ENCODE measurements at regions not wholly inside any gene's neighbourhood (a gene's known extent, or its start where the extent isn't known, plus 50 kb on each side); places are given as distances from the start of the nearest gene placed in this dataset.

GRCh38 chr2:121049950-121050585 lies 234.9 kb downstream of the TFCP2L1 start:
- TF ChIP-seq CTCF (IDR thresholded peaks at IDR 0.05; ENCODE audit: low read depth, low read length), result no peak
- H3K9me3 ChIP-seq (ENCODE audit: low read depth), result no peaks in the 10 kb centered on the region
- no peaks in the 10 kb centered on the region for H3K4me1 ChIP-seq (ENCODE audit: low read depth)
- no peak overlapping the region for H3K27ac ChIP-seq
- H3K4me3 ChIP-seq, result no peak overlapping the region
- H3K27me3 ChIP-seq, result no peaks in the 10 kb centered on the region
- no peaks in the 10 kb centered on the region for H3K36me3 ChIP-seq
- DNase-seq (ENCODE audit: low read depth in 1 of 2, low spot score in 1 of 2), result peak in 1 of 2 donors; percentile 31

- H3K27ac ChIP-seq, result no peak overlapping the region
- no peak overlapping the region for H3K4me3 ChIP-seq
- no peaks in the 10 kb centered on the region for H3K36me3 ChIP-seq
- no peak for DNase-seq (ENCODE audit: low read depth in 1 of 2, low spot score in 1 of 2)
- TF ChIP-seq CTCF (IDR thresholded peaks at IDR 0.05; ENCODE audit: low read depth, low read length), result no peak
- H3K4me1 ChIP-seq (ENCODE audit: low read depth), result no peaks in the 10 kb centered on the region
- no peaks in the 10 kb centered on the region for H3K27me3 ChIP-seq
- no peaks in the 10 kb centered on the region for H3K9me3 ChIP-seq (ENCODE audit: low read depth)
These were observed 233.7 kb downstream of the TFCP2L1 start for GRCh38 chr2:121051311-121051710.

- Histone ChIP-seq H3K27me3 (no peaks in the 10 kb centered on the region), H3K4me3 (no peak overlapping the region), H3K36me3 (no peaks in the 10 kb centered on the region), H3K4me1 (ENCODE audit: low read depth) (no peaks in the 10 kb centered on the region), H3K27ac (no peak overlapping the region), H3K9me3 (ENCODE audit: low read depth) (no peaks in the 10 kb centered on the region)
- no peak for TF ChIP-seq CTCF (IDR thresholded peaks at IDR 0.05; ENCODE audit: low read depth, low read length)
- peak in 1 of 2 donors; percentile 65 for DNase-seq (ENCODE audit: low read depth in 1 of 2, low spot score in 1 of 2)
These were observed 233.0 kb downstream of the TFCP2L1 start for GRCh38 chr2:121052023-121052422.

GRCh38 chr2:121052521-121052920 lies 232.5 kb downstream of the TFCP2L1 start:
- Histone ChIP-seq H3K4me3 (no peak overlapping the region), H3K27me3 (no peaks in the 10 kb centered on the region), H3K27ac (no peak overlapping the region), H3K36me3 (no peaks in the 10 kb centered on the region), H3K4me1 (ENCODE audit: low read depth) (no peaks in the 10 kb centered on the region), H3K9me3 (ENCODE audit: low read depth) (no peaks in the 10 kb centered on the region)
- DNase-seq (ENCODE audit: low read depth in 1 of 2, low spot score in 1 of 2), result no peak
- TF ChIP-seq CTCF (IDR thresholded peaks at IDR 0.05; ENCODE audit: low read depth, low read length), result no peak

- Histone ChIP-seq H3K9me3 (ENCODE audit: low read depth) (no peaks in the 10 kb centered on the region), H3K27ac (no peak overlapping the region), H3K4me1 (ENCODE audit: low read depth) (peaks cover 16% of the 10 kb centered on the region), H3K4me3 (no peak overlapping the region), H3K27me3 (no peaks in the 10 kb centered on the region), H3K36me3 (no peaks in the 10 kb centered on the region)
- no peak for TF ChIP-seq CTCF (IDR thresholded peaks at IDR 0.05; ENCODE audit: low read depth, low read length)
- no peak for DNase-seq (ENCODE audit: low read depth in 1 of 2, low spot score in 1 of 2)
These were observed 229.9 kb downstream of the TFCP2L1 start for GRCh38 chr2:121055088-121055487.

Data from cardiac muscle cell (in vitro differentiated cells and primary cell).